Fibroblast of lung (primary cell): ENCODE measurements at regions not wholly inside any gene's neighbourhood (a gene's known extent, or its start where the extent isn't known, plus 50 kb on each side); places are given as distances from the start of the nearest gene placed in this dataset.

Experiments
- EZH2 ChIP-seq: IDR thresholded peaks from 2 replicates; pipeline ENCODE4 v1.5.1; 2012; ENCODE audit warnings: low read length, control low read depth, mild to moderate bottlenecking; ENCODE audit errors: missing control alignments
- TF ChIP-seq, protein P1 (sequence below), 2 donors: IDR thresholded peaks in 1 of 2; conservative IDR thresholded peaks in 1 of 2; 1 replicate in 1 of 2; 2 replicates in 1 of 2; pipeline ENCODE4 v1.5.1; 2011 to 2012; ENCODE audit warnings: low read length in 2 of 2, control low read depth in 1 of 2, inconsistent platforms in 1 of 2, low read depth in 1 of 2, mild to moderate bottlenecking in 1 of 2

DNA sequence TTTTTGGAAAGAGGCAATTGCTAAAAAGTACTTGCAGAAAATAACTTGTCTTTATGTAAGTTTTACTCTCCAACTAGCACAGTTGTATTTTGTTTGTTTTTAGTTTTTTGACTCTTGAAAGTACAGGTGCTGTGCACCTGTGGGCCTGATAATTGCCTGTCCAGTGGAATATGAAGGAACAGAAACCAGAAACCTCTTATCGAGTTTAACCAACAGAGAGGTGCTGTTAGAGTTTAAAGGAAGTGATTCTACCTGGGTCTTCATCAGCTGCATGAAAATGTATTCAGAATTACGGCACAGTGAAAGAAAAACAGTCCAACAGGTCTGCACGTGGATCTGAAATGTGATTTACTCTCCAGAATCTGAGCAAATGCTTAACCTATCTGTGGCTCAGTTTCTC, 326.6 kb upstream of the POM121L12 start:
- TF ChIP-seq, protein P1, sequence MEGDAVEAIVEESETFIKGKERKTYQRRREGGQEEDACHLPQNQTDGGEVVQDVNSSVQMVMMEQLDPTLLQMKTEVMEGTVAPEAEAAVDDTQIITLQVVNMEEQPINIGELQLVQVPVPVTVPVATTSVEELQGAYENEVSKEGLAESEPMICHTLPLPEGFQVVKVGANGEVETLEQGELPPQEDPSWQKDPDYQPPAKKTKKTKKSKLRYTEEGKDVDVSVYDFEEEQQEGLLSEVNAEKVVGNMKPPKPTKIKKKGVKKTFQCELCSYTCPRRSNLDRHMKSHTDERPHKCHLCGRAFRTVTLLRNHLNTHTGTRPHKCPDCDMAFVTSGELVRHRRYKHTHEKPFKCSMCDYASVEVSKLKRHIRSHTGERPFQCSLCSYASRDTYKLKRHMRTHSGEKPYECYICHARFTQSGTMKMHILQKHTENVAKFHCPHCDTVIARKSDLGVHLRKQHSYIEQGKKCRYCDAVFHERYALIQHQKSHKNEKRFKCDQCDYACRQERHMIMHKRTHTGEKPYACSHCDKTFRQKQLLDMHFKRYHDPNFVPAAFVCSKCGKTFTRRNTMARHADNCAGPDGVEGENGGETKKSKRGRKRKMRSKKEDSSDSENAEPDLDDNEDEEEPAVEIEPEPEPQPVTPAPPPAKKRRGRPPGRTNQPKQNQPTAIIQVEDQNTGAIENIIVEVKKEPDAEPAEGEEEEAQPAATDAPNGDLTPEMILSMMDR (conservative IDR thresholded peaks at IDR 0.05 in 1 of 2, IDR thresholded peaks at IDR 0.05 in 1 of 2; ENCODE audit: low read depth in 1 of 2, low read length in 2 of 2): no peak
- TF ChIP-seq EZH2: no peak
